Thymus (tissue), 11 donors: ENCODE measurements at regions not wholly inside any gene's neighbourhood (a gene's known extent, or its start where the extent isn't known, plus 50 kb on each side); places are given as distances from the start of the nearest gene placed in this dataset.
"Not testable (repeated sequence)": the region's sequence is repeated elsewhere in the genome, so short reads cannot be mapped to it uniquely, and the experiment has no call there.

Source experiments
- DNase-seq, 9 donors: peaks; one replicate each; pipeline ENCODE4 v3.0.0-alpha.2; 2013; ENCODE audit warnings: low spot score in 9 of 9, low read depth in 6 of 9, missing footprints in 1 of 9
- H3K27ac ChIP-seq, 2 donors: one replicate each; pipeline ENCODE4 v1.5.1; 2013; ENCODE audit warnings: control low read depth in 1 of 2, low read depth in 1 of 2, low read length in 1 of 2, mild to moderate bottlenecking in 1 of 2, moderate library complexity in 1 of 2
- H3K27me3 ChIP-seq, 2 donors: one replicate each; pipeline ENCODE4 v1.5.1; 2013; ENCODE audit warnings: low read length in 1 of 2; ENCODE audit not compliant: control insufficient read depth in 2 of 2, insufficient read depth in 1 of 2
- H3K36me3 ChIP-seq, 2 donors: one replicate each; pipeline ENCODE4 v1.5.1; 2013; ENCODE audit warnings: low read length in 1 of 2, mild to moderate bottlenecking in 1 of 2, moderate library complexity in 1 of 2; ENCODE audit not compliant: control insufficient read depth in 2 of 2, insufficient read depth in 2 of 2
- H3K4me1 ChIP-seq, 2 donors: one replicate each; pipeline ENCODE4 v1.5.1; 2013; ENCODE audit warnings: low read length in 2 of 2; ENCODE audit not compliant: control insufficient read depth in 2 of 2, insufficient read depth in 2 of 2
- H3K4me3 ChIP-seq, 2 donors: one replicate each; pipeline ENCODE4 v1.5.1; 2013; ENCODE audit warnings: low read length in 2 of 2, control low read depth in 1 of 2, mild to moderate bottlenecking in 1 of 2
- H3K9me3 ChIP-seq, 2 donors: one replicate each; pipeline ENCODE4 v1.5.1; 2013; ENCODE audit warnings: low read length in 1 of 2, mild to moderate bottlenecking in 1 of 2; ENCODE audit not compliant: control insufficient read depth in 2 of 2, insufficient read depth in 1 of 2
- WGBS: extraction: QIAGEN DNeasy Blood & Tissue Kit; methylation state at CpG from one replicate; pipeline ENCODE4 v1.1.7; 2013; 5-methylcytosine and 5-hydroxymethylcytosine counted together
- donor health status: healthy.

DNA sequence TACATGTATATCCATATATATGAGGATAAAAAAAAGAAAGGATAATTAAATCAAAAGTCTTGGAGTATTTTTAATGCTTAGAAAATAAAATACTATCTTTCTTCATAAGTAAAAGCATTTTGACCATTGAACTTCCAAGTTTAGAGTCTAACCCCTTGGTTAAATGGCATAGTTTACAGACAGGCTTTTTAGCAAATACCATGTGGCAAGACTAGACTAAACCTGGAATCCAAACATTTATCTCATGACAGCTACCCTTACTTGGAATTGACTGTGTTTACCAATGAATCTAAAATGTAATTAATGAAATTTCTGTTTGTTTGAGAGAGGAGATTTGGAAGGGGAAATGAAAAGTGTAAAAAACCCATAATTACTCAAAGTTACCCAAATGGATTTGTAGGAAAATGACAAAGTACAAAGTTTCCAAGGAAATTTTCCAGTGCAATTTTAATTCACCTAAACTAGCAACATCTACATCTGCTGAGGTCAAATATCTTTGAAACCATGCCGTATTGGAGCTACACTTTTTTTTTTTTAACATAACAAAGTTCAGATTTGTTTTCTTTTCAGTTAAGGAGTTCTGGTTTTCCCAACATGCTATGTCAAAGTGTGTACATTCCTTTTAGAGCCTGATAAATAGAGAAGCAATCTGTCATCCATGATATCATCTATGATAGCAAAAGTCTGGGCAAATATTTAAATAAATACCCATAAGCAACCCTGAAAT lies 272.1 kb upstream of the DAB2 start:
- H3K4me1 ChIP-seq = no peaks in the 10 kb centered on the region
- DNase-seq = no peak
- no peak overlapping the region for H3K4me3 ChIP-seq
- WGBS = 88% methylated on average over 1 of the region's 1 CpG
- H3K9me3 ChIP-seq = no peaks in the 10 kb centered on the region
- H3K27me3 ChIP-seq = no peaks in the 10 kb centered on the region
- H3K27ac ChIP-seq = no peak overlapping the region
- no peaks in the 10 kb centered on the region for H3K36me3 ChIP-seq

- H3K9me3 ChIP-seq = peaks cover 0 to 4% of the 10 kb centered on the region in 2 donors
- no peak overlapping the region for H3K4me3 ChIP-seq
- no peaks in the 10 kb centered on the region for H3K27me3 ChIP-seq
- no peak overlapping the region for H3K27ac ChIP-seq
- DNase-seq = no peak
- 78% methylated on average over 2 of the region's 2 CpGs for WGBS
- no peaks in the 10 kb centered on the region for H3K4me1 ChIP-seq
- H3K36me3 ChIP-seq = no peaks in the 10 kb centered on the region
Measured at GRCh38 chr5:39691993-39692392, 267.2 kb upstream of the DAB2 start.

- 99% methylated on average over 1 of the region's 1 CpG for WGBS
Measured at GRCh38 chr5:39691136-39691535, 266.4 kb upstream of the DAB2 start.

GRCh38 chr5:39689919-39690318 lies 265.1 kb upstream of the DAB2 start:
- no peaks in the 10 kb centered on the region for H3K27me3 ChIP-seq
- no peaks in the 10 kb centered on the region for H3K36me3 ChIP-seq
- no peak overlapping the region for H3K27ac ChIP-seq
- H3K4me1 ChIP-seq = no peaks in the 10 kb centered on the region
- H3K9me3 ChIP-seq = peaks cover 0 to 4% of the 10 kb centered on the region in 2 donors
- no peak overlapping the region for H3K4me3 ChIP-seq
- no peak for DNase-seq

More at GRCh38 chr5:39691136-39691535, 266.4 kb upstream of the DAB2 start:
- no peaks in the 10 kb centered on the region for H3K27me3 ChIP-seq
- H3K27ac ChIP-seq = no peak overlapping the region
- H3K36me3 ChIP-seq = no peaks in the 10 kb centered on the region
- no peaks in the 10 kb centered on the region for H3K4me1 ChIP-seq
- no peak for DNase-seq
- peaks cover 0 to 4% of the 10 kb centered on the region in 2 donors for H3K9me3 ChIP-seq
- H3K4me3 ChIP-seq = no peak overlapping the region

- H3K4me3 ChIP-seq = not testable (repeated sequence)
- WGBS = 95% methylated on average over 8 of the region's 8 CpGs
Measured at GRCh38 chr5:39687924-39688323, 263.1 kb upstream of the DAB2 start.

DNA sequence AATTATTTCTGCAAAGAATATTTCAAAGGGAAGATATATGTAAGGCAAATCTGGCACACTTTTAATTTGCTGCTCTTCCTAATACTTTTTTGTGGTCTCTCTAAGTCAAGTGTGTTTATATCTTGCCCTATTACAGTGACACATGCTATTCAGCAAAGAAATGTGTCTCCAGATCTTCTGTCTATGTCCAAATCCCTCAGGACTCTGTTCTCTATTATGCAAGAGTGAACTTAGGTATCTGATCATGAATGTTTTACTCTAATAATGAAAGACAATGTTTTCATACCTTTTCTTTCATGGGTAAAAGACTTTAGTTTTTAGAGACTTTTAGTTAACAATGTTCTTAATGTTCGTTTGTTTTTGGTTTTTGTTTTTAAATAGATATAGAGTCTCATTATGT lies 255.4 kb upstream of the DAB2 start:
- Histone ChIP-seq H3K4me3 (no peak overlapping the region), H3K9me3 (no peaks in the 10 kb centered on the region), H3K27ac (no peak overlapping the region), H3K27me3 (no peaks in the 10 kb centered on the region), H3K4me1 (no peaks in the 10 kb centered on the region), H3K36me3 (no peaks in the 10 kb centered on the region)
- no peak for DNase-seq
- WGBS = 89% methylated on average over 1 of the region's 1 CpG

More at GRCh38 chr5:39687924-39688323, 263.1 kb upstream of the DAB2 start:
- not testable (repeated sequence) for H3K36me3 ChIP-seq, DNase-seq, H3K27ac ChIP-seq, H3K27me3 ChIP-seq, H3K4me1 ChIP-seq, H3K9me3 ChIP-seq

- H3K4me3 ChIP-seq = no peak overlapping the region
- 98% methylated on average over 1 of the region's 1 CpG for WGBS
- no peak overlapping the region for H3K27ac ChIP-seq
- no peaks in the 10 kb centered on the region for H3K36me3 ChIP-seq
- no peak for DNase-seq
- H3K4me1 ChIP-seq = no peaks in the 10 kb centered on the region
- no peaks in the 10 kb centered on the region for H3K9me3 ChIP-seq
- H3K27me3 ChIP-seq = no peaks in the 10 kb centered on the region
Measured at GRCh38 chr5:39678534-39678933, 253.8 kb upstream of the DAB2 start.

DNA sequence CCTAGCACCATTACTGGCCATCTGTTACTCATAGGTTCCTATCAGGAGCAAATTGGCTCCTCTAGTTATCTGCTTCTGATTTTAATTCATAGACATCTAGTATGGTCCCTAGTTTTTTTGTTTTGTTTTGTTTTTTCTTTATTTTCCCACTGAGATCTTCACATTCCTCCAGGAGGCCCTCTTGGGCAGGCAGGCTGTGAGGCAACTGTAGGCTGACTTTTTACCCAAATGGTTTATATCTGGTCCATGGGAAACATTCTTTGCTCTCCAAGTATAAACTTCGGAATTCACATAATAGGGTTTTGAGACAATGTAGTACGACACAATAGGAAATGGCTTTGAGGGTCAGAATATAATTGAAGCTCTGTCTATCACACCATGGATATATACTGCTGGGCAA lies 250.9 kb upstream of the DAB2 start:
- no peaks in the 10 kb centered on the region for H3K4me1 ChIP-seq
- no peak overlapping the region for H3K27ac ChIP-seq
- no peak overlapping the region for H3K4me3 ChIP-seq
- DNase-seq = no peak
- 83% methylated on average over 2 of the region's 2 CpGs for WGBS
- no peaks in the 10 kb centered on the region for H3K9me3 ChIP-seq
- no peaks in the 10 kb centered on the region for H3K27me3 ChIP-seq
- no peaks in the 10 kb centered on the region for H3K36me3 ChIP-seq

- no peak for DNase-seq
- no peak overlapping the region for H3K27ac ChIP-seq
- no peaks in the 10 kb centered on the region for H3K4me1 ChIP-seq
- no peaks in the 10 kb centered on the region for H3K27me3 ChIP-seq
- 92% methylated on average over 2 of the region's 2 CpGs for WGBS
- H3K36me3 ChIP-seq = no peaks in the 10 kb centered on the region
- H3K9me3 ChIP-seq = no peaks in the 10 kb centered on the region
- no peak overlapping the region for H3K4me3 ChIP-seq
Measured at GRCh38 chr5:39674209-39675082, 249.7 kb upstream of the DAB2 start.
